ENCODE measurements at regions not wholly inside any gene's neighbourhood (a gene's known extent, or its start where the extent isn't known, plus 50 kb on each side); places are given as distances from the start of the nearest gene placed in this dataset.

DNA sequence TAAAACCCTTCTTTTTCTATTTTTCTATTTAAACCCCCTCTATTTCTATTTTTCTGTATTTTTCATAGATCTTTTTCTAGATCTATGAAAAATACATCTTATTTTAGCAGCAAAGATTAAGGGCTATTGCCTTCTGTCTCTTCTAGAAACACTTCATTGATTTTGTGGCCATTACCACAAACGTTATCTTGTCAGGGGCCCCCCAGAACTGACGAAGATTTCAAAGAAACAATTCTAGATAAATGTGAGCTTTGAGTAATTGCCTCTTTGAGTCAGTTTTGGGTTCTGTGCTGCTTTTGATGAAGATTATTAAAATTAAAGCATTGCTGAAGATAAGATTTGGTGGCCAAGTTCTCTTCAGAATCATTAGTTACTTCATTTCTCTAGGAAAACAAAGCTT is 279.6 kb upstream of the PEX5L start:
- Histone ChIP-seq H3K36me3 (ENCODE audit: control insufficient read depth, insufficient read depth, low read length) (no peaks in the 10 kb centered on the region), H3K4me3 (no peak overlapping the region), H3K9ac (ENCODE audit: insufficient read depth in 1 of 2, low read depth in 2 of 2, low read length in 2 of 2) (no peak overlapping the region), H3K9me1 (ENCODE audit: control insufficient read depth, insufficient read depth, low read length) (no peaks in the 10 kb centered on the region), H4K20me1 (replicated peaks; ENCODE audit: control insufficient read depth, insufficient read depth, low read length) (no peaks in the 10 kb centered on the region), H3K4me1 (replicated peaks in 1 of 2; ENCODE audit: control insufficient read depth in 2 of 2, insufficient read depth in 2 of 2, low read length in 2 of 2) (no peaks in the 10 kb centered on the region), H2AFZ (ENCODE audit: low read depth, low read length) (no peak overlapping the region), H3K79me2 (ENCODE audit: control insufficient read depth, insufficient read depth, low read length) (no peaks in the 10 kb centered on the region), H3K27me3 (ENCODE audit: control insufficient read depth in 2 of 2, insufficient read depth in 2 of 2, low read length in 2 of 2) (no peaks in the 10 kb centered on the region), H3K9me3 (replicated peaks; ENCODE audit: control insufficient read depth, insufficient read depth, low read depth, low read length) (no peaks in the 10 kb centered on the region), H3K4me2 (ENCODE audit: insufficient read depth, low read length) (no peak overlapping the region), H3K27ac (ENCODE audit: extremely low read depth, low read depth, low read length) (no peak overlapping the region)
- ChIA-PET CTCF (ENCODE audit: low intra/inter-chr PET ratio) (no interaction called here), POLR2A (no interaction called here)
- in situ Hi-C loops (cut with MboI): no loop called here
- ATAC-seq (no peak), DNase-seq (ENCODE audit: extremely low read depth in 1 of 4, low spot score in 3 of 4) (no peak), FAIRE-seq (no peak)
- no peak for TF ChIP-seq BRF1 (IDR thresholded peaks at IDR 0.05; ENCODE audit: borderline replicate concordance, extremely low read depth, insufficient read length)
- TF ChIP-seq CCNT2 (IDR thresholded peaks at IDR 0.05; ENCODE audit: borderline replicate concordance, extremely low read depth, insufficient read length, low read depth, low read length): no peak
- no peak for TF ChIP-seq ZNF316 (IDR thresholded peaks at IDR 0.05)
- no peak for TF ChIP-seq RFX7 (CRISPR knock-in tag; IDR thresholded peaks at IDR 0.05)
- TF ChIP-seq RBBP5 (IDR thresholded peaks at IDR 0.05; ENCODE audit: borderline replicate concordance, insufficient read depth, low read length, poor library complexity, severe bottlenecking): no peak
- 0% methylated on average over 2 of the region's 2 CpGs for WGBS (ENCODE audit: insufficient coverage, low coverage, missing lambda C conversion rate)
- intact Hi-C loops (cut with micrococcal nuclease): no loop called here
- BruUV-seq (replicated peaks): no TSS peak

DNA sequence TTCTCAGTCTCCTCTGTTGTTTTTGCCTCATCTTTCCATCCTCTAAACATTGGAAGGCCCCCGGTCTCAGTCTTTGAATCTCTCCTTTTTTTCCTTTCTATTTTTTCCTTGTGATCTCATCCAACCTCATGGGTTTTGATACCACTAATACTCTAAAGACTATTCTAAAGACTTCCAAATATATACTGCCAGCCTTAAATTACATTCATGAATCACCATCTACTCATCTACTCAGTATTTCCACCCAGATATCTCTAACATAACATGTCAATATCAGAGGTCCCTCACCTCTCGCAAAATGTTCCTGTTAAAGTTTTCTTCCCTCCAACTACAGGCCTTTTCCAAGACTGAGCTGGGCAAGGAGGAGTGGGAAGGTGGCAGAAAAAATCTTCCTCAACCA is 282.5 kb upstream of the TTC14 start:
- Histone ChIP-seq H2AFZ (ENCODE audit: low read depth, low read length) (no peak overlapping the region), H3K9me1 (ENCODE audit: control insufficient read depth, insufficient read depth, low read length) (no peaks in the 10 kb centered on the region), H3K9me3 (replicated peaks; ENCODE audit: control insufficient read depth, insufficient read depth, low read depth, low read length) (no peaks in the 10 kb centered on the region), H4K20me1 (replicated peaks; ENCODE audit: control insufficient read depth, insufficient read depth, low read length) (no peaks in the 10 kb centered on the region), H3K79me2 (ENCODE audit: control insufficient read depth, insufficient read depth, low read length) (no peaks in the 10 kb centered on the region), H3K36me3 (ENCODE audit: control insufficient read depth, insufficient read depth, low read length) (no peaks in the 10 kb centered on the region), H3K27ac (ENCODE audit: extremely low read depth, low read depth, low read length) (no peak overlapping the region), H3K9ac (ENCODE audit: insufficient read depth in 1 of 2, low read depth in 2 of 2, low read length in 2 of 2) (no peak overlapping the region), H3K27me3 (ENCODE audit: control insufficient read depth in 2 of 2, insufficient read depth in 2 of 2, low read length in 2 of 2) (no peaks in the 10 kb centered on the region), H3K4me2 (ENCODE audit: insufficient read depth, low read length) (no peak overlapping the region), H3K4me1 (replicated peaks in 1 of 2; ENCODE audit: control insufficient read depth in 2 of 2, insufficient read depth in 2 of 2, low read length in 2 of 2) (no peaks in the 10 kb centered on the region), H3K4me3 (no peak overlapping the region)
- WGBS (ENCODE audit: insufficient coverage, low coverage, missing lambda C conversion rate): 0% methylated on average over 2 of the region's 2 CpGs
- no peak for FAIRE-seq
- in situ Hi-C loops (cut with MboI): no loop called here
- CTCF ChIA-PET (ENCODE audit: low intra/inter-chr PET ratio): no interaction called here
- no peak for DNase-seq (ENCODE audit: extremely low read depth in 1 of 4, low spot score in 3 of 4)
- intact Hi-C loops (cut with micrococcal nuclease): no loop called here
- POLR2A ChIA-PET: no interaction called here
- ATAC-seq: no peak
- no TSS peak for BruUV-seq (replicated peaks)
- TF ChIP-seq ZNF311 (CRISPR knock-in tag; IDR thresholded peaks at IDR 0.05): no peak
- TF ChIP-seq SREBF1 (IDR thresholded peaks at IDR 0.05; ENCODE audit: borderline replicate concordance, low read depth, low read length): no peak
- no peak for TF ChIP-seq ZNF282 (CRISPR knock-in tag; IDR thresholded peaks at IDR 0.05)
- no peak for TF ChIP-seq PHF21A (IDR thresholded peaks at IDR 0.05; ENCODE audit: borderline replicate concordance, low read depth)
- TF ChIP-seq, protein P1, sequence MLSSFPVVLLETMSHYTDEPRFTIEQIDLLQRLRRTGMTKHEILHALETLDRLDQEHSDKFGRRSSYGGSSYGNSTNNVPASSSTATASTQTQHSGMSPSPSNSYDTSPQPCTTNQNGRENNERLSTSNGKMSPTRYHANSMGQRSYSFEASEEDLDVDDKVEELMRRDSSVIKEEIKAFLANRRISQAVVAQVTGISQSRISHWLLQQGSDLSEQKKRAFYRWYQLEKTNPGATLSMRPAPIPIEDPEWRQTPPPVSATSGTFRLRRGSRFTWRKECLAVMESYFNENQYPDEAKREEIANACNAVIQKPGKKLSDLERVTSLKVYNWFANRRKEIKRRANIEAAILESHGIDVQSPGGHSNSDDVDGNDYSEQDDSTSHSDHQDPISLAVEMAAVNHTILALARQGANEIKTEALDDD (IDR thresholded peaks at IDR 0.05): no peak
- TF ChIP-seq, protein P2, sequence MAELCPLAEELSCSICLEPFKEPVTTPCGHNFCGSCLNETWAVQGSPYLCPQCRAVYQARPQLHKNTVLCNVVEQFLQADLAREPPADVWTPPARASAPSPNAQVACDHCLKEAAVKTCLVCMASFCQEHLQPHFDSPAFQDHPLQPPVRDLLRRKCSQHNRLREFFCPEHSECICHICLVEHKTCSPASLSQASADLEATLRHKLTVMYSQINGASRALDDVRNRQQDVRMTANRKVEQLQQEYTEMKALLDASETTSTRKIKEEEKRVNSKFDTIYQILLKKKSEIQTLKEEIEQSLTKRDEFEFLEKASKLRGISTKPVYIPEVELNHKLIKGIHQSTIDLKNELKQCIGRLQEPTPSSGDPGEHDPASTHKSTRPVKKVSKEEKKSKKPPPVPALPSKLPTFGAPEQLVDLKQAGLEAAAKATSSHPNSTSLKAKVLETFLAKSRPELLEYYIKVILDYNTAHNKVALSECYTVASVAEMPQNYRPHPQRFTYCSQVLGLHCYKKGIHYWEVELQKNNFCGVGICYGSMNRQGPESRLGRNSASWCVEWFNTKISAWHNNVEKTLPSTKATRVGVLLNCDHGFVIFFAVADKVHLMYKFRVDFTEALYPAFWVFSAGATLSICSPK (IDR thresholded peaks at IDR 0.05; ENCODE audit: borderline replicate concordance): no peak
- TF ChIP-seq ZNF140 (CRISPR knock-in tag; IDR thresholded peaks at IDR 0.05): no peak
- TF ChIP-seq MBD2 (IDR thresholded peaks at IDR 0.05; ENCODE audit: borderline replicate concordance, low read depth): no peak
- no peak for TF ChIP-seq ZNF354B (CRISPR knock-in tag; IDR thresholded peaks at IDR 0.05)
